SK-N-SH treated with all-trans-retinoic acid at 6 μM for 48 hours (cell line): ENCODE measurements at regions not wholly inside any gene's neighbourhood (a gene's known extent, or its start where the extent isn't known, plus 50 kb on each side); places are given as distances from the start of the nearest gene placed in this dataset.

Experiments used
- CSDC2 ChIP-seq: fragments of 250-450 bp; sonication (Bioruptor Pico); IDR thresholded peaks from 2 replicates; pipeline ENCODE4 v1.5.0; 2020; ENCODE audit warnings: mild to moderate bottlenecking, moderate library complexity
- OSR1 ChIP-seq: fragments of 250-450 bp; sonication (Bioruptor Pico); IDR thresholded peaks from 2 replicates; pipeline ENCODE4 v1.8.0; 2022; ENCODE audit warnings: moderate library complexity, mild to moderate bottlenecking, inconsistent platforms
- PATZ1 ChIP-seq: fragments of 250-450 bp; sonication (Bioruptor Pico); IDR thresholded peaks from 2 replicates; pipeline ENCODE4 v1.8.0; 2020; ENCODE audit warnings: mild to moderate bottlenecking, moderate library complexity, borderline replicate concordance

- no peak for TF ChIP-seq PATZ1 (CRISPR knock-in tag)
- no peak for TF ChIP-seq CSDC2
- TF ChIP-seq OSR1, result no peak
Observed at GRCh38 chrX:138858438-138858837, 146.9 kb upstream of the FGF13 start.
